ENCODE measurements at regions not wholly inside any gene's neighbourhood (a gene's known extent, or its start where the extent isn't known, plus 50 kb on each side); places are given as distances from the start of the nearest gene placed in this dataset.

DNA sequence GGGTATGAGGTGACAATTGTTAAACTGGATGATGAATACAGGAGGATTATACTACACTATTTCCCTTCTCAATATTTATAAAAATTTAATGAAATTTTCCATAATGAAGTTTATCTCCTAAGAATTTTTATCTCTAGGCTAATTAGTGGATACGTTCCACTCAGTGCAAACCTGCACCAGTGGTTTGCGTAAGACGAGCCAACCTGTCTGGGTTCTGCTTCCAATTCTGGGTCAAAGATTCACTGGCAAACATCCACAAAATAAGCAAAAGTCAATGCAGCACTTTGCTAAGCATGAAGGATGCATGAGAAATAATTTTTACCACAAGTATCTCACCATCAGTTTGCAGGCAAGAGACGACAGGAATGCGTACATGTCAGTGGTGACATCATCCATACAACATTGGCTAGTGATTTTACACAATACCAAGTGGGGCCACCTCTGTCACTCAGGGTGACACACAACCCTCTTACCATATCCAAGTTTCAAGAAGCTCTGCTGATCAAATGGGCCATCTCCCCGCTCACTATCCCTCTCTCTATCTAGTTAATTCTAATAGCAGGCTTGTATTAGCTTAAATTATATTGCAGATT is 51.7 kb downstream of the FAM50B start:
- Mint-ChIP-seq H3K4me3 (no peak overlapping the region), H3K27ac (no peak overlapping the region), H3K27me3 (peaks cover 3% of the 10 kb centered on the region), H3K9me3 (no peaks in the 10 kb centered on the region), H3K4me1 (ENCODE audit: low read depth) (peaks cover 10% of the 10 kb centered on the region), H3K36me3 (ENCODE audit: low read depth) (no peaks in the 10 kb centered on the region)
- intact Hi-C loops (cut with micrococcal nuclease): no loop called here

DNA sequence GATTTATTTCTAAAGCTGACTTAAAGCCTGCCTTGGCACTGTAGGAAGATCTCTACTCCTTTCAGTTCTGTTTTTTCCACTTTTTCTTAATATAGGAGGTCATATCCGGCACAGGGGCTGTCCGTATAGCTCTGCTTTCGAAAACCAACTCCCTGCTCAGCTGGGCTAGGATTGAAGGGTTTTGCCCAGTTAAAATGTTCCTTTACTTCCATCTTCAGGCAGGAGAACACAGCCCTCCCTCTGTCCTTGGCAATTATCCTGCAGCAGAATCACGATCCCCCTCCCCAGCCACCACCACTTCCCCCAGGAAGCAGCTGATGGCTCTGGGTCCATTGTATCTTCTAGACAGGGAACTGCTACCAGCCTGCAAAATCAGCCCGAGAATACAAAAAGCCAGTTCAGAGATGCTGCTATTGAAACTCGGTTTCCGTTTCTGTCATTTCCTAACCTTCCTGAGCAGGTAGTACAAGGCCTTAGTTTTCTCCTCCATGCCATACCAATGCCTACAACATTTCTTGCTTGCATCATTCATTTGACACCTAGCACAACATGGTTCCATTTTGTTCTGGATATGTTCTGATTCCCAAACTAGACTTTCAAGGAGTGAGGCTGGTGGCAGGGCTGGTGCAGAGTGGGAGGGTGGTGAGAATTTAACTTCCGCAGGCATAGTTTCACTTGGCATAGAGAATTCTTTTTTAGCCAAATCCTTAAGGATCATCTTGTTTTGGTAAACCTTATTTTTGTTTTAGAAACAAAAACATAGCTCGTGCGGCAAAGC is 53.9 kb downstream of the FAM50B start:
- intact Hi-C loops (cut with micrococcal nuclease): no loop called here
- H3K4me1 Mint-ChIP-seq (ENCODE audit: low read depth): peaks cover 10% of the 10 kb centered on the region
- peak overlapping the region; percentile 79 for H3K4me3 Mint-ChIP-seq
- H3K9me3 Mint-ChIP-seq: no peaks in the 10 kb centered on the region
- no peaks in the 10 kb centered on the region for H3K36me3 Mint-ChIP-seq (ENCODE audit: low read depth)
- H3K27me3 Mint-ChIP-seq: peaks cover 9% of the 10 kb centered on the region
- H3K27ac Mint-ChIP-seq: peak overlapping the region; percentile 84

DNA sequence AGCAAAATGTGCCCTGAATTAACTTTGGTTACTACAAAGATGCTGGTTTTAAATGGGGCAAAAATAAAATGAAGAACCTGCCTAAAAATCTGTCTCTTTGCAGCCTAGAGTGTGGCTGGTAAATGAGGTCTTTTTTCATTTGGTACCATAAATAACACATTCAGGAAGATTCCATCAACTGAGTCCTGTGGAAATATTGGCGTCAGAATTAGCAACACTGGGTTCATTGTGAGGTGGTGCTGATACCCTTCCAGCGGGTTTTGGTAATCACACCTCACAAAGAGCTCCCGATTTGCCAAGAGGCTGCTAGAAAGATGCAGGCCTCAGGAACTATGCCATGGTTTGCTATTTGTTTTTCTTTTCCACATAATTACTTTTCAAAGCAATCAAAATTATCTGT is 55.3 kb downstream of the FAM50B start:
- intact Hi-C loops (cut with micrococcal nuclease): no loop called here
- H3K36me3 Mint-ChIP-seq (ENCODE audit: low read depth): no peaks in the 10 kb centered on the region
- H3K27me3 Mint-ChIP-seq: peaks cover 9% of the 10 kb centered on the region
- no peak overlapping the region for H3K27ac Mint-ChIP-seq
- H3K4me1 Mint-ChIP-seq (ENCODE audit: low read depth): peaks cover 10% of the 10 kb centered on the region
- no peaks in the 10 kb centered on the region for H3K9me3 Mint-ChIP-seq
- H3K4me3 Mint-ChIP-seq: no peak overlapping the region

DNA sequence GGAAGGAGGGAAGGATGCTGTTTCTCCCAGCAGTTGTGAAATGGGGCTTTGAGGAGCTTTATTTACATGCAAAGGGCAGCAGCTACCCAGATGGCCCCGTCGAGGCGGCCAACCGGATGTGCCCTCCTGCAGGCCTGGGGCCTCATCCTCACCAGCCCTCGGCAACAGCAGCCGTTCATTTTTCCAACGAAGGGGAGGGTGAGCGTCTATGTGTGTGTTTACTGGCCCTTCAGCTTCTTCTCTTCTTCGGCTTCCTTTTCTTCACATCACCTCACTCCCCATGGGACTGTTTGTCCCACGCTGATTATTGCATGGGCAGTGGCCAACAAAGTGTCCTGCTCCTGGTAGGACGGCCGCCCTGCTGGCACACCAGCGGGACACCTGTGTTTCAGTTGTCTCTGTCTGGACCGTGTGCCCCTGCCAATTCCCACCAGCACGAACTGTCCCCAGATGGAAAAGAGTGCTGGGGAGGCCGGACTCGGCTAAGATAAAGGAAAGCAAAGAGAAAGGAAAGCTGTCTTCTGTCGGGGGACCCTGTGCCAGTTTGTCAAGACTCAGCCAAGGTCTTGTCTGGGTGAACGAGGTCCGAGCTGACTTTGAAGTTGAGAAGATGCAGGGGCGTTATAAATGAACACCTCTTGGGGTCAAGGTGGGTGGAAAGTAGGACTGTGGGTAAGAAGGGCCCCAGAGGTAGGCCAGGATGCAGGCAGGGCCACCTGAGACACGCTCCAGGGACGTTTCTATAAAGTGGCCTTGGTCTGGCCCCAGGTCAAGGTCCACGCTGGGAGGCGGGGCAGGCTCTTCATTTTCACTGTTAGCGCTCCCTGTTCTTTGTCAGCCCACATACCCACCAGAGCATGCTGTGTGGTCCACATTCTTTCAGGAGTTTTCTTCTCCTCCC is 57.0 kb downstream of the FAM50B start:
- H3K27ac Mint-ChIP-seq: no peak overlapping the region

DNA sequence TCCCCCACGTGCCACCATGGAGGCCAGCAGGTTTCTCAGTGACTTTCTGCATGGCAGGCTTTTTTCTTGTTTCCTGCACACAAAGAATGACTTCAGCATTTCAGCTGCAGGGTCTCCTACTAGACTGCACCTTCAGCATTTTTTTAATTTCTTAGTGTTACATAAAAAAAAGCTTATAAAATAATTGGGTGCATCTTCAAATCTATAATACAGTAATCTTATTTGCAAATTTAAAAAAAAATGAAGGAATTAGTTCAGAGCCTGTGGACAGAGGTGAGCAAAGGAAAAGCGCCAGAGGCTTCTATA is 57.6 kb downstream of the FAM50B start:
- peaks cover 9% of the 10 kb centered on the region for H3K27me3 Mint-ChIP-seq
- peaks cover 10% of the 10 kb centered on the region for H3K4me1 Mint-ChIP-seq (ENCODE audit: low read depth)
- H3K9me3 Mint-ChIP-seq: no peaks in the 10 kb centered on the region
- intact Hi-C loops (cut with micrococcal nuclease): no loop called here
- no peaks in the 10 kb centered on the region for H3K36me3 Mint-ChIP-seq (ENCODE audit: low read depth)
- no peak overlapping the region for H3K4me3 Mint-ChIP-seq
- no peak overlapping the region for H3K27ac Mint-ChIP-seq

More for the DNA sequence above, 57.0 kb downstream of the FAM50B start:
- Mint-ChIP-seq H3K4me3 (no peak overlapping the region), H3K27me3 (peaks cover 8% of the 10 kb centered on the region), H3K36me3 (ENCODE audit: low read depth) (no peaks in the 10 kb centered on the region), H3K9me3 (no peaks in the 10 kb centered on the region), H3K4me1 (ENCODE audit: low read depth) (peaks cover 10% of the 10 kb centered on the region)
- intact Hi-C loops (cut with micrococcal nuclease): no loop called here

DNA sequence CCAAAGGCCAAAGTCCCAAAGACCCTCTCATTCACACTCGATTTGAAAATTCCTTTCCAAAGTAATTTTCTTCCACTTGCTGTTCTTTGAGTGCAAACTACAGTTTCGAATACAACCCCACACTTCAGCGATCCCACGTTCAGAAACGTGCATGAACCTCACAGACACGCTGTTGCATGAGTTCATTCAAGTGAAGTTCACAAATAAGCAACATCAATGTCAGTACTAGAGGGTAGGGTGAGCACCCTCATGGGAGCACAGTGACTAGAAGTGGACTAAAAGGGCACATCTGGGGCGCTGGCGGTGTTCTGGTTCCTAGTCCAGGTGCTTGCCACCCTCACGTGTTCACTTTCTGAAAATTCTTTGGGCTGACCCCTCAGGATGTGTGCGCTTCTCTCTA is 59.0 kb downstream of the FAM50B start:
- no peak overlapping the region for H3K27ac Mint-ChIP-seq
- H3K4me1 Mint-ChIP-seq (ENCODE audit: low read depth): no peaks in the 10 kb centered on the region
- peaks cover 11% of the 10 kb centered on the region for H3K27me3 Mint-ChIP-seq
- no peak overlapping the region for H3K4me3 Mint-ChIP-seq
- intact Hi-C loops (cut with micrococcal nuclease): no loop called here
- H3K36me3 Mint-ChIP-seq (ENCODE audit: low read depth): no peaks in the 10 kb centered on the region
- H3K9me3 Mint-ChIP-seq: no peaks in the 10 kb centered on the region

DNA sequence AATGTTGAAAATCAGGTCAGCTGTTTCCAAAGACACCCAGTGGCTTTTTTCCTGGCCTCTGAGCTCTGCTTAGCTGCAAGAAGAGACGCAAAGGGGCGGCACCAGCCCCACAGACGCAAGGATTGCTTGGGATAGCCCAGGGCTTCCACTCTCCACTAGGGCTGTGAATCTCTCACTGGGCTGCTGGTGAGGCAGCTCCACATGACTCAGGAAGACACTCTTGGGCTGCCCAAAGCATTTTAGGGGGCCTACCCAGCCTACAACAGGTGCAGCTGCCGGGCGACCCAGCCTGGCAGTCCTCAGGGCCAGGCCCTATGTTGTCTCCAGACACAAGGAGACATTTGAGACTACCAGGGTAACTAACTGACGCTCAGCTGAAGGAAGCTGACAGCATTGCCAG is 59.8 kb downstream of the FAM50B start:
- no peak overlapping the region for H3K27ac Mint-ChIP-seq
- no peaks in the 10 kb centered on the region for H3K36me3 Mint-ChIP-seq (ENCODE audit: low read depth)
- H3K27me3 Mint-ChIP-seq: peaks cover 11% of the 10 kb centered on the region
- H3K9me3 Mint-ChIP-seq: no peaks in the 10 kb centered on the region
- H3K4me3 Mint-ChIP-seq: no peak overlapping the region
- intact Hi-C loops (cut with micrococcal nuclease): no loop called here
- H3K4me1 Mint-ChIP-seq (ENCODE audit: low read depth): no peaks in the 10 kb centered on the region

DNA sequence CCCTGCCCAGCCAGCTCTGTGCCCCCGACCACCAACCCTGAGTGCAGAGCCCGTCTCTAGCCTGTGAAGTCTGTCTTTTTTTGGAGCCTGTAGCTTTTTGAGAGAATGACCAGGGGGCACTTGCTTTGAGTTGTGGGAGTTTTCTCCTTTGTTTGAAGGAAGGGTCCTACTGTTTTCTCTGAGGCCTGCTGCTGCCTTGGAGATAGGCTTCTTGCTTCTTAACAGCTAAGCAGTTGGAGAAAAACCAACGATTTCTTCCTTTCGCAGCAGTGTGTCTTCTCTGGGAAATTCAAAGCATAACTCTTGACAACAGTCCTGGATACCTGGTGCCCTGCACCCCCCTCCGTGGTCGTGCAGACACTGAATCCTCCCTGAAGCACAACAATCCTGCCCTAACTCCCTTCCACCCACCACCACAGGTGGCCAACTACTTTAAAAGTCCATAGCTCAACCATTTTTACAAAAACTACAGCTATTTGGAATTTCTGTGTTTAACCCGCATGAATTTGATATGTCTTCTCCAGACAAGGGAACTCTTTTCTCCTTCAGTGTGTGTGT is 61.0 kb downstream of the FAM50B start:
- H3K27me3 Mint-ChIP-seq: peaks cover 12% of the 10 kb centered on the region
- H3K4me3 Mint-ChIP-seq: no peak overlapping the region
- H3K9me3 Mint-ChIP-seq: no peaks in the 10 kb centered on the region
- intact Hi-C loops (cut with micrococcal nuclease): no loop called here
- no peak overlapping the region for H3K27ac Mint-ChIP-seq
- H3K4me1 Mint-ChIP-seq (ENCODE audit: low read depth): no peaks in the 10 kb centered on the region
- H3K36me3 Mint-ChIP-seq (ENCODE audit: low read depth): no peaks in the 10 kb centered on the region

DNA sequence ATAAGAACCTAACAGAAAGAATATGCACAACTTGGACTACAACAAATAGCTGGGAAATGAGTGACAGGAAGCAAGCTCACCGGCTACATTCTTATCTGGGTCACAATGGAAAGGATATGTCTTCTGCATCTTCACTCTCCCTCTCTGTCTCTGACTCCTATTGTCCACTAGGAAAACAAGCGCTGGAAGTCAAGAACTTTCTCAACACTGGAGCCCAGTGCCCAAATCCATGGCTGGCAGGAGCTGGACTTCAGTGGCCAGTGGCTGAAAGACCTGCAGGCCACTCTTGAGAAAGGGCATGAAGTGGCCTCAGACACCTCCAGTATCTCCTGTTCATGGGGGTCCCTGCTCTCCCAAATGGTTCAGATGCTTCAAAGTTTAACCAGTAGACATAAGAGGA is 62.0 kb downstream of the FAM50B start:
- Mint-ChIP-seq H3K9me3 (no peaks in the 10 kb centered on the region), H3K27ac (no peak overlapping the region), H3K4me1 (ENCODE audit: low read depth) (no peaks in the 10 kb centered on the region), H3K27me3 (peaks cover 16% of the 10 kb centered on the region), H3K36me3 (ENCODE audit: low read depth) (no peaks in the 10 kb centered on the region), H3K4me3 (no peak overlapping the region)
- intact Hi-C loops (cut with micrococcal nuclease): no loop called here

DNA sequence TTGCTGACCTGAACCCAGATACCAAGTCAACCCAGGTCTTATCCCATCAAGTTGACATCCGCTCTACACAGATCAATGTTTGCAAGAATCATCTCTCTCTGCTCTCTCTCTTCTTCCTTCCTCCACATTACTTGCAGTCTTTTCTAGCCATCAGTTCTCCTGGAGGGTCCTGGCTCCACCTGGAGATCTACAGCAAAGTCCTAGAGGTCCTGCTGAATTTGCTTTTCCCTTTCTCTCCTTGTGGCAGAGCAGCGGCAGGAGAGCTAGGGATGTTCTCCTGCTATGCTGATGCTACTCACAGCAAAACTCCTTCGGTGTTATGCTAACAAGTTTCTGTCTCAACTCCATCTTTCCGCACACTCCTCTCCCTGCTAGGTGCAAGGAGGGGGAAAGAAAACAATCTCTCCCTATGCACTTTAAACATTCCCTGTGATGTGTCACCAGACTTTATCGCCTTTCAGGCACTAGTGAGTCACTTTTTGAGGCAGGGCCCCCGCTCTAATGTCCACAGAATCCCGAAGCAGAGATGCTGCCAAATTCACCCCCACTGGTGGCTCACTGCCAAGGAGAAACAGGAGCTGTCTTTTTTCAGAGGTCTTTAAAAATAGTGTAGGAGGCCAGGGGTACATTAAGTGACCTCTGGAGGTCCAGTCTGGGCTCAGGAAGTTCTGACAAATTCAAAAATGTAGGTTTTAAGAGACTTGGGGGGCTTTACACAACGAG is 62.6 kb downstream of the FAM50B start:
- Mint-ChIP-seq H3K36me3 (ENCODE audit: low read depth) (no peaks in the 10 kb centered on the region), H3K4me1 (ENCODE audit: low read depth) (no peaks in the 10 kb centered on the region), H3K27me3 (peaks cover 15% of the 10 kb centered on the region), H3K4me3 (no peak overlapping the region), H3K9me3 (no peaks in the 10 kb centered on the region), H3K27ac (no peak overlapping the region)
- intact Hi-C loops (cut with micrococcal nuclease): no loop called here

DNA sequence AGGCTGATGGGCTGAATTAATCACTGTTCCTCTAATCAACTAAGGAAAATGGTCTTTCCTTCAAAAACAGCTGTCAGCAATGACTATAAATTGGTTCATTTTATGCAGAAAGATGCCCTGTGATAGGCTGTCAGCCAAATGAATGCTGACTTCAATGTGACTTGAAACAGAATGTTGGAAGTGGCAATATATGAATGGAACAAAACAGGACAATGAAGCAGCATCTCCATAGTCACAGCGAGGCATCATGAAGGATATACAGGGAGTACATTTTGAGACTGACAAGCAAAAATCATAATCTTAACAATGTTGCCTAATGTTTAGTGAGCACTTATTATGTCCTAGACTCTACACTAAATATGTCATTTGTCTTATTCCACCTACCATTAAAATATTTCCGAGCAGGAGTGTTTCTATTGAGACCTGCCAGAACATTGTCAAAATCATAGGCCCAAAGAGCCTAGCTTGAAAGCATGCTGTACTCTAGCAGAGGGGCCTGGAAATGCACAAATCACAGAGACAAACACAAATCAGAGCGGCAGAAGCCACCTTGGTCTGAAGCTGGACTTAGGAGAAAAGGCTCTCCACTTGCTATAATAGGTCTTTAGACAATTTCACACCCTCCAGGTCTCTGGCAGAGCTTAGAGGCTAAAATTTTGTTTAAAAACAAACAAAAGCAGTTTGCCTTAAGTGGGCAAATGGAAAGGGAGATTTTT is 63.3 kb downstream of the FAM50B start:
- no peak overlapping the region for H3K4me3 Mint-ChIP-seq
- intact Hi-C loops (cut with micrococcal nuclease): no loop called here
- no peaks in the 10 kb centered on the region for H3K9me3 Mint-ChIP-seq
- no peaks in the 10 kb centered on the region for H3K4me1 Mint-ChIP-seq (ENCODE audit: low read depth)
- no peak overlapping the region for H3K27ac Mint-ChIP-seq
- peaks cover 13% of the 10 kb centered on the region for H3K27me3 Mint-ChIP-seq
- no peaks in the 10 kb centered on the region for H3K36me3 Mint-ChIP-seq (ENCODE audit: low read depth)

DNA sequence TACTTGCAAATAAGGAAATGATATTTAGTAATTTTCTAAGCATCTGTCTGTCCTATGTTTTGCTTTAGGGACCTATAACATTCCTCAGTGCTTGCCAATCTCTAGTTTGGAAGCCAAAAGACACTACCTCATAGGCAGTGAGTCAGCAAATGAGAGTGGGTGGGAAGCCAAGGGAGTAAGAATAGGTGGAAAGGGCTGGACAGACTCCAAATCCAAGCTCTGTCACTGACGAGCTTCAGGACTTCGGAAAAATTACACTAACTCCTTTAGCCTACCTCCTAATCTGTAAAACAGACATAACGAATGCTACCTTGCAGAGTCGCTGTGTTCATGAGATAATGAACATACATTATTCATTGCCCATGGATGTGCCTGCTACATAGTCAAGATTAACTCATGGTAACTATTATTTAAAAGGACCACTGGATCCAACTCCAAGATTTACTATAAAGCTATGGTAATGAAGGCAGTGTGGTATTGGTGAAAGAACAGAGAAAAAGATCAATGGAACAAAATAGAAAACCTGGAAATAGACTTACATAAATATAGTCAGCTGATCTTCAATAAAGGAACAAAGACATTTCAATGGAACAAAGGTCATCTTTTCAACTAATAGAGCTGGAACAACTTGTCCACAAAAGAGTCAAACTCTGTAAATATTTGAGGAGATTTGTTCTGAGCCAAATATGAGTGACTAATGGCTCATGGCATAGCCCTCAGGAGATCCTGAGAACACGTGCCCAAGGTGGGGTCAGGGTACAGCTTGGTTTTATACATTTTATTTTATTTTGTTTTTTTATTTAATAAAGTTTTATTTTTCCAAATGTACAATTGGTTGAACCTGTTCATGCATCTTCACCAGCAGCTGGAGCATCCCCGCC is 64.1 kb downstream of the FAM50B start:
- Mint-ChIP-seq H3K36me3 (ENCODE audit: low read depth) (no peaks in the 10 kb centered on the region), H3K4me3 (no peak overlapping the region), H3K27ac (no peak overlapping the region), H3K4me1 (ENCODE audit: low read depth) (no peaks in the 10 kb centered on the region), H3K27me3 (peaks cover 10% of the 10 kb centered on the region), H3K9me3 (no peaks in the 10 kb centered on the region)
- intact Hi-C loops (cut with micrococcal nuclease): no loop called here
